ENCODE measurements at regions not wholly inside any gene's neighbourhood (a gene's known extent, or its start where the extent isn't known, plus 50 kb on each side); places are given as distances from the start of the nearest gene placed in this dataset.

GRCh38 chr6:106886922-106887797 is 87.4 kb downstream of the CD24 start:
- no peak for TF ChIP-seq POLR2A (IDR thresholded peaks at IDR 0.05; ENCODE audit: borderline replicate concordance, extremely low read depth, insufficient read depth, insufficient read length)
- TF ChIP-seq POLR2AphosphoS5 (IDR thresholded peaks at IDR 0.05; ENCODE audit: low read depth, low read length) = no peak
- TF ChIP-seq, protein P1, sequence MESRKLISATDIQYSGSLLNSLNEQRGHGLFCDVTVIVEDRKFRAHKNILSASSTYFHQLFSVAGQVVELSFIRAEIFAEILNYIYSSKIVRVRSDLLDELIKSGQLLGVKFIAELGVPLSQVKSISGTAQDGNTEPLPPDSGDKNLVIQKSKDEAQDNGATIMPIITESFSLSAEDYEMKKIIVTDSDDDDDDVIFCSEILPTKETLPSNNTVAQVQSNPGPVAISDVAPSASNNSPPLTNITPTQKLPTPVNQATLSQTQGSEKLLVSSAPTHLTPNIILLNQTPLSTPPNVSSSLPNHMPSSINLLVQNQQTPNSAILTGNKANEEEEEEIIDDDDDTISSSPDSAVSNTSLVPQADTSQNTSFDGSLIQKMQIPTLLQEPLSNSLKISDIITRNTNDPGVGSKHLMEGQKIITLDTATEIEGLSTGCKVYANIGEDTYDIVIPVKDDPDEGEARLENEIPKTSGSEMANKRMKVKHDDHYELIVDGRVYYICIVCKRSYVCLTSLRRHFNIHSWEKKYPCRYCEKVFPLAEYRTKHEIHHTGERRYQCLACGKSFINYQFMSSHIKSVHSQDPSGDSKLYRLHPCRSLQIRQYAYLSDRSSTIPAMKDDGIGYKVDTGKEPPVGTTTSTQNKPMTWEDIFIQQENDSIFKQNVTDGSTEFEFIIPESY (IDR thresholded peaks at IDR 0.05; ENCODE audit: extremely low read depth, insufficient replicate concordance, low read length) = no peak
- no peak for TF ChIP-seq EZH2phosphoT487 (IDR thresholded peaks at IDR 0.05; ENCODE audit: borderline replicate concordance)
- TF ChIP-seq, protein P2, sequence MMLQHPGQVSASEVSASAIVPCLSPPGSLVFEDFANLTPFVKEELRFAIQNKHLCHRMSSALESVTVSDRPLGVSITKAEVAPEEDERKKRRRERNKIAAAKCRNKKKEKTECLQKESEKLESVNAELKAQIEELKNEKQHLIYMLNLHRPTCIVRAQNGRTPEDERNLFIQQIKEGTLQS (IDR thresholded peaks at IDR 0.05) = no peak
- TF ChIP-seq EZH2 (IDR thresholded peaks at IDR 0.05) = no peak
